G401 (cell line): ENCODE measurements at regions not wholly inside any gene's neighbourhood (a gene's known extent, or its start where the extent isn't known, plus 50 kb on each side); places are given as distances from the start of the nearest gene placed in this dataset.

Experiments used
- DNase-seq: peaks from one replicate; pipeline ENCODE4 v3.0.0-alpha.2; 2015; ENCODE audit warnings: low spot score
- in situ Hi-C: cut with HindIII; loops from 2 replicates; pipeline ENCODE4 v1.10.0; 2016; ENCODE audit warnings: low sequenced_read_pairs, mixed read lengths

GRCh38 chr4:42326524-42326923 is 70.8 kb upstream of the SHISA3 start:
- no peak for DNase-seq
- in situ Hi-C loops = no loop called here

GRCh38 chr4:42327323-42327722 is 70.0 kb upstream of the SHISA3 start:
- DNase-seq = no peak
- in situ Hi-C loops = no loop called here

GRCh38 chr4:42328978-42329377 is 68.3 kb upstream of the SHISA3 start:
- DNase-seq = no peak

GRCh38 chr4:42329421-42329820 is 67.9 kb upstream of the SHISA3 start:
- in situ Hi-C loops = no loop called here
- no peak for DNase-seq

More at GRCh38 chr4:42328978-42329377, 68.3 kb upstream of the SHISA3 start:
- in situ Hi-C loops = no loop called here

- no peak for DNase-seq
- in situ Hi-C loops = no loop called here
Measured at GRCh38 chr4:42330002-42330592, 67.2 kb upstream of the SHISA3 start.

- in situ Hi-C loops = no loop called here
- DNase-seq = no peak
Measured at GRCh38 chr4:42331040-42331439, 66.2 kb upstream of the SHISA3 start.

GRCh38 chr4:42331914-42332368 is 65.3 kb upstream of the SHISA3 start:
- in situ Hi-C loops = no loop called here
- DNase-seq = no peak

- no peak for DNase-seq
- in situ Hi-C loops = no loop called here
Measured at GRCh38 chr4:42339935-42340406, 57.3 kb upstream of the SHISA3 start.

GRCh38 chr4:42341518-42342026 is 55.7 kb upstream of the SHISA3 start:
- DNase-seq = no peak
- in situ Hi-C loops = no loop called here

GRCh38 chr4:42342459-42342858 is 54.8 kb upstream of the SHISA3 start:
- DNase-seq = no peak
- in situ Hi-C loops = no loop called here

- in situ Hi-C loops = no loop called here
- no peak for DNase-seq
Measured at GRCh38 chr4:42344309-42344708, 53.0 kb upstream of the SHISA3 start.

- in situ Hi-C loops = no loop called here
- no peak for DNase-seq
Measured at GRCh38 chr4:42344749-42345148, 52.5 kb upstream of the SHISA3 start.

- in situ Hi-C loops = no loop called here
- DNase-seq = peak; percentile 25
Measured at GRCh38 chr4:42345962-42346544, 51.2 kb upstream of the SHISA3 start.

- in situ Hi-C loops = no loop called here
Measured at GRCh38 chr4:42347076-42347475, 50.2 kb upstream of the SHISA3 start.

More at GRCh38 chr4:42347076-42347475, 50.2 kb upstream of the SHISA3 start:
- no peak for DNase-seq
